ENCODE measurements at regions not wholly inside any gene's neighbourhood (a gene's known extent, or its start where the extent isn't known, plus 50 kb on each side); places are given as distances from the start of the nearest gene placed in this dataset.

- ChIA-PET CTCF (no interaction called here), POLR2A (no interaction called here), RAD21 (ENCODE audit: unreplicated experiment) (no interaction called here), SMC1A (ENCODE audit: uncharacterized antibody, unreplicated experiment) (interaction anchor here (0.6 to 1.8 kb wide), 2 partner anchors 9 to 123 kb away, joined by 3 read pairs; no protein-coding TSS in a partner anchor)
- intact Hi-C loops (cut with micrococcal nuclease; ENCODE audit: unreplicated experiment): no loop called here
- no peaks in the 10 kb centered on the region for H3K9me3 ChIP-seq (replicated peaks; ENCODE audit: control insufficient read depth, insufficient read depth, low read length)
- no peaks in the 10 kb centered on the region for H4K20me1 ChIP-seq (ENCODE audit: control insufficient read depth, insufficient read depth)
- H3K79me2 ChIP-seq (ENCODE audit: control insufficient read depth, insufficient read depth, low read length): no peaks in the 10 kb centered on the region
- DNase-seq (ENCODE audit: low read depth, low spot score) (no peak), ATAC-seq (no peak), FAIRE-seq (no peak)
- no peak overlapping the region for H3K9ac ChIP-seq (ENCODE audit: control insufficient read depth, insufficient read depth, low read length)
- no TSS peak for BruUV-seq (replicated peaks)
- WGBS (ENCODE audit: insufficient coverage, insufficient replicate concordance, low lambda C conversion rate, missing lambda C conversion rate): 3% methylated on average over 6 of the region's 6 CpGs
- no peak overlapping the region for H3K4me2 ChIP-seq (ENCODE audit: control insufficient read depth, insufficient read depth)
- H3K4me1 ChIP-seq (ENCODE audit: control insufficient read depth, insufficient read depth, low read length): no peaks in the 10 kb centered on the region
- in situ Hi-C loops (cut with MboI): no loop called here
- H2AFZ ChIP-seq (ENCODE audit: control insufficient read depth, low read depth, low read length): no peak overlapping the region
- no peaks in the 10 kb centered on the region for H3K36me3 ChIP-seq (ENCODE audit: control insufficient read depth in 2 of 2, insufficient read depth in 2 of 2, low read length in 1 of 2)
- H3K4me3 ChIP-seq: no peak overlapping the region
- peaks cover 0 to 4% of the 10 kb centered on the region in 2 experiments; a peak in 1 of 4 replicates for H3K27me3 ChIP-seq (replicated peaks in 1 of 2; ENCODE audit: control insufficient read depth in 2 of 2, insufficient read depth in 2 of 2, low read length in 1 of 2)
- no peak overlapping the region for H3K27ac ChIP-seq (ENCODE audit: control insufficient read depth, insufficient read depth)
- no peak for TF ChIP-seq SREBF1 (IDR thresholded peaks at IDR 0.05; ENCODE audit: low read length)
- TF ChIP-seq GATAD2B (conservative IDR thresholded peaks at IDR 0.05; ENCODE audit: low read depth): no peak
- TF ChIP-seq ZNF687 (IDR thresholded peaks at IDR 0.05): no peak
- no peak for TF ChIP-seq ZSCAN29 (IDR thresholded peaks at IDR 0.05)
- no peak for TF ChIP-seq CTCF (IDR thresholded peaks at IDR 0.05 in 2 of 3, conservative IDR thresholded peaks at IDR 0.05 in 1 of 3; ENCODE audit: control insufficient read depth in 2 of 3, extremely low read depth in 1 of 3, insufficient read depth in 1 of 3, low read depth in 3 of 3, low read length in 3 of 3)
- TF ChIP-seq HDAC2 (IDR thresholded peaks at IDR 0.05): no peak
- no peak for TF ChIP-seq SRF (IDR thresholded peaks at IDR 0.05; ENCODE audit: low read depth in 2 of 2, low read length in 2 of 2)
- no peak for TF ChIP-seq CEBPZ (IDR thresholded peaks at IDR 0.05; ENCODE audit: low read depth, low read length)
- no peak for TF ChIP-seq BHLHE40 (IDR thresholded peaks at IDR 0.05; ENCODE audit: borderline replicate concordance in 1 of 2, low read depth in 2 of 2, low read length in 1 of 2)
- TF ChIP-seq MTA3 (IDR thresholded peaks at IDR 0.05; ENCODE audit: borderline replicate concordance, low read length): no peak
- TF ChIP-seq E2F8 (IDR thresholded peaks at IDR 0.05; ENCODE audit: low read depth, partially characterized antibody): no peak
- no peak for TF ChIP-seq BRCA1 (IDR thresholded peaks at IDR 0.05; ENCODE audit: low read depth, low read length)
- TF ChIP-seq TCF7 (IDR thresholded peaks at IDR 0.05; ENCODE audit: borderline replicate concordance): no peak
These were observed 53.4 kb upstream of the GPR12 start for GRCh38 chr13:26813980-26814348.

Data from GM12878 (cell line).